H9 (cell line): ENCODE measurements at regions not wholly inside any gene's neighbourhood (a gene's known extent, or its start where the extent isn't known, plus 50 kb on each side); places are given as distances from the start of the nearest gene placed in this dataset.

ENCODE experiments used
- DNase-seq: peaks from one replicate; pipeline ENCODE4 v3.0.0-alpha.2; 2017
- H2AFZ ChIP-seq: one replicate; pipeline ENCODE4 v1.6.1; 2013; ENCODE audit warnings: mild to moderate bottlenecking, low read length, control low read depth, moderate library complexity
- H2AK5ac ChIP-seq: 2 replicates; pipeline ENCODE4 v1.6.1; 2013; ENCODE audit warnings: low read length, control low read depth, mixed read lengths; ENCODE audit not compliant: insufficient read length
- H2BK120ac ChIP-seq: one replicate; pipeline ENCODE4 v1.6.1; 2013; ENCODE audit warnings: low read depth, mild to moderate bottlenecking, low read length, control low read depth, inconsistent platforms; ENCODE audit not compliant: poor library complexity, severe bottlenecking
- H2BK12ac ChIP-seq: 2 replicates; pipeline ENCODE4 v1.6.1; 2013; ENCODE audit warnings: low read length, control low read depth, mixed read lengths, low read depth; ENCODE audit not compliant: insufficient read length
- H2BK15ac ChIP-seq: 2 replicates; pipeline ENCODE4 v1.6.1; 2013; ENCODE audit warnings: low read depth, low read length, control low read depth
- H2BK20ac ChIP-seq: one replicate; pipeline ENCODE4 v1.6.1; 2013; ENCODE audit warnings: low read depth, mild to moderate bottlenecking, low read length, control low read depth, inconsistent platforms; ENCODE audit not compliant: poor library complexity, severe bottlenecking
- H2BK5ac ChIP-seq: 2 replicates; pipeline ENCODE4 v1.6.1; 2013; ENCODE audit warnings: low read length, control low read depth, mixed read lengths; ENCODE audit not compliant: insufficient read length
- H3K14ac ChIP-seq: 2 replicates; pipeline ENCODE4 v1.6.1; 2013; ENCODE audit warnings: low read length, control low read depth; ENCODE audit not compliant: insufficient read depth
- H3K18ac ChIP-seq: 2 replicates; pipeline ENCODE4 v1.6.1; 2013; ENCODE audit warnings: low read depth, mild to moderate bottlenecking, mixed read lengths, low read length, control low read depth; ENCODE audit not compliant: insufficient read length
- H3K23ac ChIP-seq: 2 replicates; pipeline ENCODE4 v1.6.1; 2013; ENCODE audit warnings: low read length, control low read depth, mixed read lengths, low read depth; ENCODE audit not compliant: insufficient read length
- H3K23me2 ChIP-seq: 2 replicates; pipeline ENCODE4 v1.6.1; 2013; ENCODE audit warnings: low read depth, mild to moderate bottlenecking, mixed read lengths, low read length, control low read depth; ENCODE audit not compliant: insufficient read length, poor library complexity, severe bottlenecking
- H3K27ac ChIP-seq: 2 replicates; pipeline ENCODE4 v1.5.1; 2013; ENCODE audit warnings: low read length, control low read depth, mixed read lengths, low read depth; ENCODE audit not compliant: insufficient read length
- H3K27me3 ChIP-seq: 2 replicates; pipeline ENCODE4 v1.6.1; 2013; ENCODE audit warnings: low read length, control low read depth, inconsistent platforms; ENCODE audit not compliant: insufficient read depth
- H3K4ac ChIP-seq: 2 replicates; pipeline ENCODE4 v1.6.1; 2013; ENCODE audit warnings: low read depth, mild to moderate bottlenecking, control low read depth, inconsistent platforms, low read length, moderate library complexity
- H3K4me1 ChIP-seq: 2 replicates; pipeline ENCODE4 v1.6.1; 2013; ENCODE audit warnings: low read length, control low read depth, inconsistent platforms; ENCODE audit not compliant: insufficient read depth
- H3K4me2 ChIP-seq: 2 replicates; pipeline ENCODE4 v1.6.1; 2013; ENCODE audit warnings: low read length, control low read depth, mixed read lengths; ENCODE audit not compliant: insufficient read length, insufficient read depth
- H3K56ac ChIP-seq: 2 replicates; pipeline ENCODE4 v1.6.1; 2013; ENCODE audit warnings: low read depth, mild to moderate bottlenecking, mixed read lengths, low read length, control low read depth; ENCODE audit not compliant: insufficient read length
- H3K79me1 ChIP-seq: 2 replicates; pipeline ENCODE4 v1.6.1; 2013; ENCODE audit warnings: low read depth, mild to moderate bottlenecking, moderate library complexity, low read length, control low read depth, inconsistent platforms; ENCODE audit not compliant: insufficient read depth, poor library complexity, severe bottlenecking
- H3K79me2 ChIP-seq: 2 replicates; pipeline ENCODE4 v1.6.1; 2013; ENCODE audit warnings: low read length, control low read depth, inconsistent platforms; ENCODE audit not compliant: insufficient read depth
- H3K9ac ChIP-seq: 2 replicates; pipeline ENCODE4 v1.6.1; 2013; ENCODE audit warnings: low read length, control low read depth, mixed read lengths; ENCODE audit not compliant: insufficient read length; ENCODE audit errors: extremely low read depth
- H3K9me3 ChIP-seq: one replicate; pipeline ENCODE4 v1.6.1; 2013; ENCODE audit warnings: low read depth, low read length, inconsistent platforms; ENCODE audit not compliant: control insufficient read depth
- H3T11ph ChIP-seq: one replicate; pipeline ENCODE4 v1.6.1; 2013; ENCODE audit warnings: mild to moderate bottlenecking, low read length, control low read depth, inconsistent platforms
- H4K20me1 ChIP-seq: one replicate; pipeline ENCODE4 v1.6.1; 2013; ENCODE audit not compliant: control insufficient read depth, insufficient read length, insufficient read depth
- H4K5ac ChIP-seq: 2 replicates; pipeline ENCODE4 v1.6.1; 2013; ENCODE audit warnings: low read depth, mild to moderate bottlenecking, mixed read lengths, low read length, control low read depth; ENCODE audit not compliant: insufficient read length
- H4K8ac ChIP-seq: replicated peaks from 2 replicates; pipeline ENCODE4 v1.6.1; 2013; ENCODE audit warnings: low read length, control low read depth, mixed read lengths, low read depth; ENCODE audit not compliant: insufficient read length
- H4K91ac ChIP-seq: 2 replicates; pipeline ENCODE4 v1.6.1; 2013; ENCODE audit warnings: low read depth, mild to moderate bottlenecking, moderate library complexity, mixed read lengths, low read length, control low read depth; ENCODE audit not compliant: insufficient read length
- H3K27ac Mint-ChIP-seq, 3 experiments: 2 replicates in 2 of 3; 3 replicates in 1 of 3; pipeline ENCODE4 v1.8.0; 2020 to 2021; ENCODE audit warnings: mixed read lengths in 3 of 3, mild to moderate bottlenecking in 1 of 3, moderate library complexity in 1 of 3
- H3K27me3 Mint-ChIP-seq: 2 replicates; pipeline ENCODE4 v1.8.0; 2021; ENCODE audit warnings: low read depth, mild to moderate bottlenecking, moderate library complexity, mixed read lengths
- H3K36me3 Mint-ChIP-seq, 3 experiments: 2 replicates in 2 of 3; 3 replicates in 1 of 3; pipeline ENCODE4 v1.8.0; 2020 to 2021; ENCODE audit warnings: low read depth in 3 of 3, mixed read lengths in 3 of 3; ENCODE audit not compliant: insufficient read depth in 1 of 3
- H3K4me1 Mint-ChIP-seq, 2 experiments: 2 replicates each; pipeline ENCODE4 v1.8.0; 2020; ENCODE audit warnings: mixed read lengths in 2 of 2
- H3K4me3 Mint-ChIP-seq, 2 experiments: 2 replicates in 1 of 2; 3 replicates in 1 of 2; pipeline ENCODE4 v1.8.0; 2020 to 2021; ENCODE audit warnings: mild to moderate bottlenecking in 2 of 2, mixed read lengths in 2 of 2, moderate library complexity in 1 of 2
- H3K9me3 Mint-ChIP-seq, 2 experiments: 2 replicates in 1 of 2; 3 replicates in 1 of 2; pipeline ENCODE4 v1.8.0; 2020; ENCODE audit warnings: mild to moderate bottlenecking in 2 of 2, mixed read lengths in 2 of 2, moderate library complexity in 1 of 2
- WGBS: extraction: QIAGEN DNeasy Blood & Tissue Kit; methylation state at CpG from one replicate; pipeline ENCODE4 v1.1.7; 2013; ENCODE audit warnings: missing lambda C conversion rate, low lambda C conversion rate, mixed read lengths; ENCODE audit not compliant: insufficient read length; ENCODE audit errors: extremely low coverage; 5-methylcytosine and 5-hydroxymethylcytosine counted together
- TF ChIP-seq, protein P1 (sequence below): fragments of 200-600 bp; sonication (generic); conservative IDR thresholded peaks from 3 replicates; pipeline ENCODE4 v1.8.0; 2021; ENCODE audit warnings: antibody characterized with exemption, mild to moderate bottlenecking

DNA sequence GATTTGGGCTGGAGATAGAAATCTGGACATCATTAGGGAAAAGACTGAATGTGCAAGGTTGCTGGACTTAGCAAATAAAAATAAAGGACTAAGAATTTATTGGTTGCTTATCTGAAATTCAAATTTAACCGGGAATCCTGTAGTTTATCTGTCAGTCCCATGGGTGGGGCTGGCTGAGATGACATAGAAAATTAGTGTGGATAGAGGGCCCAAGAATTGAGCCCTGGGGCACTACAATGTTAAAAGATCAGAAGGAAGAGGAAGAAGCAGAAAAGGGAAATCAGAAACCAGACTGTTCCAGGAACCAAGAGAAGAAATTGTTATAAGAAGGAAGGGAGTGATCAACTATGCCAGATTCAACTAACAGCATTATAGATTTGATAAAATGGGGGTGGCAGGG is 96.7 kb upstream of the CCDC196 start:
- H4K20me1 ChIP-seq, result no peaks in the 10 kb centered on the region
- no peak overlapping the region for H3K27ac Mint-ChIP-seq
- H3K4me2 ChIP-seq, result no peak overlapping the region
- no peak overlapping the region for H4K8ac ChIP-seq
- H2AFZ ChIP-seq, result no peak overlapping the region
- H3K9ac ChIP-seq, result no peak overlapping the region
- H3K23me2 ChIP-seq, result no peaks in the 10 kb centered on the region
- no peak for DNase-seq
- no peak overlapping the region for H3T11ph ChIP-seq
- H2BK5ac ChIP-seq, result no peak overlapping the region
- no peaks in the 10 kb centered on the region for H3K9me3 ChIP-seq
- no peaks in the 10 kb centered on the region; the same call in 1 of the 2 replicates for H3K27me3 Mint-ChIP-seq
- no peak overlapping the region for H2AK5ac ChIP-seq
- H3K4me1 Mint-ChIP-seq, result peaks cover 3 to 6% of the 10 kb centered on the region in 2 experiments
- no peak overlapping the region for H3K23ac ChIP-seq
- H3K27ac ChIP-seq, result no peak overlapping the region
- no peak overlapping the region for H3K4ac ChIP-seq
- no peak overlapping the region for H4K5ac ChIP-seq
- no peak overlapping the region for H4K91ac ChIP-seq
- TF ChIP-seq, protein P1, sequence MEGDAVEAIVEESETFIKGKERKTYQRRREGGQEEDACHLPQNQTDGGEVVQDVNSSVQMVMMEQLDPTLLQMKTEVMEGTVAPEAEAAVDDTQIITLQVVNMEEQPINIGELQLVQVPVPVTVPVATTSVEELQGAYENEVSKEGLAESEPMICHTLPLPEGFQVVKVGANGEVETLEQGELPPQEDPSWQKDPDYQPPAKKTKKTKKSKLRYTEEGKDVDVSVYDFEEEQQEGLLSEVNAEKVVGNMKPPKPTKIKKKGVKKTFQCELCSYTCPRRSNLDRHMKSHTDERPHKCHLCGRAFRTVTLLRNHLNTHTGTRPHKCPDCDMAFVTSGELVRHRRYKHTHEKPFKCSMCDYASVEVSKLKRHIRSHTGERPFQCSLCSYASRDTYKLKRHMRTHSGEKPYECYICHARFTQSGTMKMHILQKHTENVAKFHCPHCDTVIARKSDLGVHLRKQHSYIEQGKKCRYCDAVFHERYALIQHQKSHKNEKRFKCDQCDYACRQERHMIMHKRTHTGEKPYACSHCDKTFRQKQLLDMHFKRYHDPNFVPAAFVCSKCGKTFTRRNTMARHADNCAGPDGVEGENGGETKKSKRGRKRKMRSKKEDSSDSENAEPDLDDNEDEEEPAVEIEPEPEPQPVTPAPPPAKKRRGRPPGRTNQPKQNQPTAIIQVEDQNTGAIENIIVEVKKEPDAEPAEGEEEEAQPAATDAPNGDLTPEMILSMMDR, result no peak
- H2BK12ac ChIP-seq, result no peak overlapping the region
- H2BK20ac ChIP-seq, result no peak overlapping the region
- no peaks in the 10 kb centered on the region for H3K79me2 ChIP-seq
- H3K18ac ChIP-seq, result no peak overlapping the region
- no peaks in the 10 kb centered on the region for H3K4me1 ChIP-seq
- no peaks in the 10 kb centered on the region for H3K36me3 Mint-ChIP-seq
- no peaks in the 10 kb centered on the region; a peak in 1 of 5 replicates for H3K9me3 Mint-ChIP-seq
- H3K79me1 ChIP-seq, result no peaks in the 10 kb centered on the region
- H2BK120ac ChIP-seq, result no peak overlapping the region
- no CpG with 5 or more reads among the region's 1 CpG for WGBS
- H2BK15ac ChIP-seq, result no peak overlapping the region
- no peak overlapping the region for H3K14ac ChIP-seq
- no peaks in the 10 kb centered on the region for H3K27me3 ChIP-seq
- H3K4me3 Mint-ChIP-seq, result no peak overlapping the region
- no peak overlapping the region for H3K56ac ChIP-seq
